Mesodermal cell (in vitro differentiated cells): ENCODE measurements at regions not wholly inside any gene's neighbourhood (a gene's known extent, or its start where the extent isn't known, plus 50 kb on each side); places are given as distances from the start of the nearest gene placed in this dataset.

Experiments
- H3K27ac ChIP-seq: 2 replicates; pipeline ENCODE4 v1.7.0; 2013; ENCODE audit warnings: mild to moderate bottlenecking, low read depth, low read length, moderate library complexity; ENCODE audit not compliant: severe bottlenecking
- H3K36me3 ChIP-seq: 2 replicates; pipeline ENCODE4 v1.7.1; 2013; ENCODE audit warnings: mild to moderate bottlenecking, low read length, moderate library complexity; ENCODE audit not compliant: control insufficient read depth, insufficient read depth
- H3K4me1 ChIP-seq: one replicate; pipeline ENCODE4 v1.7.1; 2013; ENCODE audit warnings: mild to moderate bottlenecking, low read length; ENCODE audit not compliant: insufficient read depth, control insufficient read depth, poor library complexity, severe bottlenecking
- H3K4me3 ChIP-seq: 2 replicates; pipeline ENCODE4 v1.7.0; 2013; ENCODE audit warnings: low read length, control low read depth, mild to moderate bottlenecking; ENCODE audit not compliant: insufficient read depth, poor library complexity, severe bottlenecking; ENCODE audit errors: extremely low read depth
- H3K9me3 ChIP-seq: 2 replicates; pipeline ENCODE4 v1.7.1; 2013; ENCODE audit warnings: mild to moderate bottlenecking, low read length, moderate library complexity; ENCODE audit not compliant: control insufficient read depth
- WGBS, 2 experiments: methylation state at CpG; one replicate each; pipeline ENCODE4 v1.1.5; 2013; ENCODE audit warnings: missing lambda C conversion rate in 2 of 2; ENCODE audit not compliant: insufficient coverage in 2 of 2; 5-methylcytosine and 5-hydroxymethylcytosine counted together

GRCh38 chr1:4562321-4562720, 92.1 kb upstream of the AJAP1 start:
- Histone ChIP-seq H3K36me3 (no peaks in the 10 kb centered on the region), H3K9me3 (no peaks in the 10 kb centered on the region), H3K4me3 (no peak overlapping the region), H3K4me1 (no peaks in the 10 kb centered on the region), H3K27ac (no peak overlapping the region)
- 91 to 93% methylated on average over 4 to 8 of the region's 9 CpGs for WGBS, 2 experiments

GRCh38 chr1:4563586-4563985, 90.8 kb upstream of the AJAP1 start:
- Histone ChIP-seq H3K36me3 (no peaks in the 10 kb centered on the region), H3K9me3 (no peaks in the 10 kb centered on the region), H3K27ac (no peak overlapping the region), H3K4me1 (no peaks in the 10 kb centered on the region), H3K4me3 (no peak overlapping the region)
- 100% methylated on average over 1 of the region's 4 CpGs; no CpG with 5 or more reads in 1 of the 2 experiments for WGBS, 2 experiments

DNA sequence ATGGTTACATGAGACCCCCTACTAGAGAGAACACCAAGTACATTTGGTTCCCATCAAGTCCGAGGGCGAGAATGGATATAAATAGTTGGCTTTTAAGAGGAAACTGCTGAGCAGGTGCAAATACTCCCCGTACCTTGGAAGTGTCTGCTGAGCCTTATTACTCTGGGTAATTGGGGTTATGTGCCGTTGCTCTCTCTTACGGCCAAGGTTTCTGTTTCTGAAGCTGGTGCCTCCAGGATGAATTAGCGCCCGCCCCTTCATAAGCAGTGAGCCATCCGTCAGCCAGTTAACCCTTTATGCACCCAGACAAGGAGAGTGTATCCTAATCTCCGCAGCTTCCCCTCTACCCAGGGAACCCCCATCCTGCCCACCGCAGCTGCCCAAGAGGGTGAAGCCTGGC, 90.4 kb upstream of the AJAP1 start:
- Histone ChIP-seq H3K4me1 (no peaks in the 10 kb centered on the region), H3K27ac (no peak overlapping the region), H3K36me3 (no peaks in the 10 kb centered on the region), H3K9me3 (no peaks in the 10 kb centered on the region), H3K4me3 (no peak overlapping the region)
- WGBS, 2 experiments, result 48 to 57% methylated on average over 4 to 5 of the region's 10 CpGs

GRCh38 chr1:4565166-4565565, 89.2 kb upstream of the AJAP1 start:
- Histone ChIP-seq H3K4me1 (no peaks in the 10 kb centered on the region), H3K9me3 (no peaks in the 10 kb centered on the region), H3K36me3 (no peaks in the 10 kb centered on the region), H3K4me3 (no peak overlapping the region), H3K27ac (no peak overlapping the region)
- 70 to 87% methylated on average over 3 of the region's 3 CpGs for WGBS, 2 experiments

- H3K4me1 ChIP-seq, result no peaks in the 10 kb centered on the region
- no peaks in the 10 kb centered on the region for H3K36me3 ChIP-seq
- 72 to 75% methylated on average over 6 of the region's 12 CpGs for WGBS, 2 experiments
- no peak overlapping the region for H3K4me3 ChIP-seq
- H3K9me3 ChIP-seq, result no peaks in the 10 kb centered on the region
- no peak overlapping the region for H3K27ac ChIP-seq
Measured at GRCh38 chr1:4565801-4566449, 88.5 kb upstream of the AJAP1 start.

DNA sequence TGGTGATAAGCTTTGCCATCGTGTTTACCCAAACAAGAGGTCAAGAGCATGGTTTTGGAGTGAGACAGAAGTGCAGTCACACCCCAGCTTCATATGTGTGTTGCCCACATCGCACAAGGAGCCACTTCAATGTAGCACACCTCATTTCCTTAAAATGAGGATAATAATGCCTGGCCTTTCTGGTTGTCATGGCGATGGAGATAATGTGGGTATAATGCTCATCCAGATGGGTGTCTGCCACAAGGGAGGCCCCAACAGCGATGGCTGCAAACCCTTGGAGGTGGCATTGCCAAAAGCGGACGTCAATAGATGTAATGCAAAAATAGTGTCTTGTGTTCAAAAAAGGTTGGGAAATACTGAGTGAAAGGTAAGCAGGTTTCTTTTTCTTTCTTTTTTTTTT, 83.1 kb upstream of the AJAP1 start:
- Histone ChIP-seq H3K4me1 (no peaks in the 10 kb centered on the region), H3K9me3 (no peaks in the 10 kb centered on the region), H3K27ac (no peak overlapping the region), H3K36me3 (no peaks in the 10 kb centered on the region), H3K4me3 (no peak overlapping the region)
- 71 to 85% methylated on average over 2 to 5 of the region's 6 CpGs for WGBS, 2 experiments

- 60 to 63% methylated on average over 2 of the region's 3 CpGs for WGBS, 2 experiments
- Histone ChIP-seq H3K36me3 (no peaks in the 10 kb centered on the region), H3K4me1 (no peaks in the 10 kb centered on the region), H3K9me3 (no peaks in the 10 kb centered on the region), H3K27ac (no peak overlapping the region), H3K4me3 (no peak overlapping the region)
Measured at GRCh38 chr1:4573526-4573925, 80.9 kb upstream of the AJAP1 start.

- Histone ChIP-seq H3K4me1 (no peaks in the 10 kb centered on the region), H3K9me3 (no peaks in the 10 kb centered on the region), H3K27ac (no peak overlapping the region), H3K4me3 (no peak overlapping the region), H3K36me3 (no peaks in the 10 kb centered on the region)
- 40 to 50% methylated on average over 1 to 3 of the region's 5 CpGs for WGBS, 2 experiments
Measured at GRCh38 chr1:4581807-4582206, 72.6 kb upstream of the AJAP1 start.

- H3K4me1 ChIP-seq, result no peaks in the 10 kb centered on the region
- H3K27ac ChIP-seq, result no peak overlapping the region
- no peak overlapping the region for H3K4me3 ChIP-seq
- no peaks in the 10 kb centered on the region for H3K9me3 ChIP-seq
- H3K36me3 ChIP-seq, result no peaks in the 10 kb centered on the region
- WGBS, 2 experiments, result 96 to 97% methylated on average over 4 to 5 of the region's 5 CpGs
Measured at GRCh38 chr1:4584449-4584848, 70.0 kb upstream of the AJAP1 start.

DNA sequence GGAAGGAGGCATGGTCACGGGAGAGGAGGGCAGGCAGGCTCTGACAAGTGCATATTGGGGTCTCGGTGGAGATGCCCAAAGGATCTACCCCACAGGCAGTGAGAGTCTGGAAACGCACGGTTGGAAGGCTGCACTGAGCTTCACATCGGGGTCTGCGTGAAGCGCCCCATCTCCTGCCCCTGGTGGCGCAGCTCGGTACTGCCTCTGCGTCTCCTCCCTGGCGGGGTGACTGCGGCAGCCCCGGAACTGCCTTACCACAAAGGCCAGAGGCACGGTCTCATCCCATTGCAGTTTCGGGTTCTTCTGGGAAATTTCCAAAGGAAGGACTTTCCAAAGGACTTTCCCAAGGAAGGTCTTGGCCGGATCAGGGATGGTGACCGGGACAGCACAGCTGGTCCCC, 69.2 kb upstream of the AJAP1 start:
- 58 to 62% methylated on average over 14 to 17 of the region's 17 CpGs for WGBS, 2 experiments
- Histone ChIP-seq H3K4me1 (no peaks in the 10 kb centered on the region), H3K36me3 (no peaks in the 10 kb centered on the region), H3K9me3 (no peaks in the 10 kb centered on the region), H3K27ac (no peak overlapping the region), H3K4me3 (no peak overlapping the region)

DNA sequence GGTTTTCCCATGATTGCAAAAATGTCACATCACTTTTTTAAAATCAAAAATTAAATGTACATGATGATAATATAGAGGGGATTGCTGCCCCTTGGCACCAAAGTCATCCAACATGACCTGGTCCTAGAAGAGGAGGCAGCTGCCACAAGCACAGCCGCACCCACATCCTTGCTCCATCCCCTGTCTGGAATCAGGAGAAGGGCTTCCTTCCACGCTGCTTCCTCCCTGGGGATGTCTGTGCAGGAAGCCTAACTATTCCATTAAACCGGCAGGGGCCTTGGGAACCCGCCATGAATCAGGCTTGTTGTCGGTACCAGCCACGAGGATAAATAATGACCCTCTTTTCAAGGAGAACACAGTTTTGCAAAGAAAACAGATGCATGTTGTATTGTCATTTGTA, 68.7 kb upstream of the AJAP1 start:
- H3K4me1 ChIP-seq, result no peaks in the 10 kb centered on the region
- WGBS, 2 experiments, result 77 to 78% methylated on average over 3 to 4 of the region's 6 CpGs
- no peak overlapping the region for H3K27ac ChIP-seq
- no peak overlapping the region for H3K4me3 ChIP-seq
- H3K9me3 ChIP-seq, result no peaks in the 10 kb centered on the region
- no peaks in the 10 kb centered on the region for H3K36me3 ChIP-seq
